ENCODE measurements at regions not wholly inside any gene's neighbourhood (a gene's known extent, or its start where the extent isn't known, plus 50 kb on each side); places are given as distances from the start of the nearest gene placed in this dataset.
A peak's percentile ranks its signal among the peaks of the same experiment; 100 is the strongest.
"Not testable (repeated sequence)": the region's sequence is repeated elsewhere in the genome, so short reads cannot be mapped to it uniquely, and the experiment has no call there.

DNA sequence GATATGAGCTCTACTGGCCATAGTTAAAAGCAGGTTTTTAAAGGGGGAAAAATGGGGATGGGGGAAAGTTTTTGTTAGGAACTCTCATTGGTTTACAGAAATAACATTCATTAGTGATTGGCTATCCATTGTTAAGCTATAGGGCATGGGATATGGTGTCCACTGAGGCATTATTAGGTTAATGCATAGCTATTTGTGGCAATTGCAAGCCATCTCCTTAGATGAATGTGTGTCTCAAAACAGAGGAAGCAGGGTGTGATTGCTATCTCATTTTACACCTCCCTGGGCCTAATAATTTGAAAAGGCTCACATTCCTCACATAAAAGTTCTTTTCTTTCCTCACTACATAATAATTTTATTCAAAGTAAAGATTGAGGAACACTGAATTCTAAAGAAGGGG lies 396.6 kb downstream of the TAFA4 start:
- Histone ChIP-seq H3K9me3 (ENCODE audit: low read length) (no peaks in the 10 kb centered on the region), H3K27me3 (ENCODE audit: control insufficient read depth in 1 of 2, insufficient read depth in 2 of 2, low read length in 2 of 2) (no peaks in the 10 kb centered on the region), H3K27ac (ENCODE audit: low read depth, low read length) (no peak overlapping the region), H3K9ac (ENCODE audit: low read length) (no peak overlapping the region), H3K4me1 (ENCODE audit: insufficient read depth, low read length) (no peaks in the 10 kb centered on the region), H3K4me3 (ENCODE audit: low read depth in 1 of 2, low read length in 2 of 2) (no peak overlapping the region), H3K36me3 (ENCODE audit: insufficient read depth, low read length) (no peaks in the 10 kb centered on the region)

DNA sequence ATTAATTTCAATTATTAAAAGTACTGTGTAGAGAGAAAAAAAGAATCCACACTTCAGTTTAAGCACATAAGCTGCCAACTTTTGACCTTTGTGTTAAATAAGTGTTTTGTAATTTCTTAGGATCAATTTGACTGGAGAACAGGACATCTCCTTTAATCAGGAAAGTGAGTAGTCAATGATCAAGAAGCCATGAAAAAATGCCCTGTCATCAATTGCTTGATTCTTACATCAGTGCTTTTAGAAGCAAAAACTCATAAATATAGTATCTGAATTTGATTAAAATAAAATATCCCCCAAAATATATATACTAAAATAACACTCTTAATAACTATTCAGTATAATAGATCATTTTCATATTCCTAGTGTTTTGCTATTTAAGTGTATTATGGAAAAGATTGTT lies 409.0 kb downstream of the TAFA4 start:
- H3K4me3 ChIP-seq (ENCODE audit: low read depth in 1 of 2, low read length in 2 of 2) = no peak overlapping the region
- no peak overlapping the region for H3K9ac ChIP-seq (ENCODE audit: low read length)
- H3K9me3 ChIP-seq (ENCODE audit: low read length) = no peaks in the 10 kb centered on the region
- no peak overlapping the region for H3K27ac ChIP-seq (ENCODE audit: low read depth, low read length)
- H3K36me3 ChIP-seq (ENCODE audit: insufficient read depth, low read length) = no peaks in the 10 kb centered on the region
- no peaks in the 10 kb centered on the region for H3K4me1 ChIP-seq (ENCODE audit: insufficient read depth, low read length)
- no peaks in the 10 kb centered on the region for H3K27me3 ChIP-seq (ENCODE audit: control insufficient read depth in 1 of 2, insufficient read depth in 2 of 2, low read length in 2 of 2)

DNA sequence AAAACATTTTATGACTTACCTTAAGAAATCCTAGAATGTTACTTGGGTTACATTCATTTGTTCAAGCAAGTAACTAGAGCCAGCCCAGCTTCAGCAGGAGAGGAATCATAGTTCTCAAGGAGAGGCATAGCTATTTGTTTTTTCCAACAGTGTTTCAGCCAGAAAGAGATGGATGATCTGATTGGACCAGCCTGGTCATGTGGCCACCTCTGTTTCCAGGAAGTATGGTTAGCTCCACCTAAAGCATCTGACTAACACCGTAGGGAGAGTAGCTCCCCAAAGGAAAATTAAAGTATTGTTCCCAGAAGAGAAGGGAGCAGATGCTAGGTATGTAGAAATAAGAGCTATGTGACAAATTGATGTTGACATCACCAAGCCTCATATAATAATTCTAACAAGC lies 417.1 kb downstream of the TAFA4 start:
- Histone ChIP-seq H3K9ac (ENCODE audit: low read length) (no peak overlapping the region), H3K27ac (ENCODE audit: low read depth, low read length) (no peak overlapping the region), H3K9me3 (ENCODE audit: low read length) (no peaks in the 10 kb centered on the region), H3K4me1 (ENCODE audit: insufficient read depth, low read length) (no peaks in the 10 kb centered on the region), H3K27me3 (ENCODE audit: control insufficient read depth in 1 of 2, insufficient read depth in 2 of 2, low read length in 2 of 2) (no peaks in the 10 kb centered on the region), H3K36me3 (ENCODE audit: insufficient read depth, low read length) (no peaks in the 10 kb centered on the region), H3K4me3 (ENCODE audit: low read depth in 1 of 2, low read length in 2 of 2) (no peak overlapping the region)

DNA sequence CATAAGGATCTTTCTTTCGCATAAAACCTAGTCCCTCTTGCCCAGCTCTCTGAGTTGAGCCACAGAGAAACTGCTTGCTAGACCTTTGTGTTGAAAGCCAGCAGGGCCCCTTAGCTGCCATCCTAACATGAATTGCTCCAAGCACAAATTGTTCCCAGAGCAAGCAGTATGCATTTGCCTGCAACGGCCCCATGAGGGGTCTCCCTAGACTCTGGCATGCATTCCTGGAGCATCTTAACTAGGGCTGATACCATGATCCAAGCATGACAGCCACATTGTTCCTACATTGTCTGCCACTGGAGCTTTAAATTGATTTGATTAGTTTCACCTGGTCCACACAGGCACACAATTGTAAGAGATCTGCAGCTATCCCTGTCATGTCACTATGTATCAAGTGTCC lies 428.1 kb downstream of the TAFA4 start:
- no peaks in the 10 kb centered on the region for H3K27me3 ChIP-seq (ENCODE audit: control insufficient read depth in 1 of 2, insufficient read depth in 2 of 2, low read length in 2 of 2)
- no peak overlapping the region for H3K4me3 ChIP-seq (ENCODE audit: low read depth in 1 of 2, low read length in 2 of 2)
- H3K36me3 ChIP-seq (ENCODE audit: insufficient read depth, low read length) = no peaks in the 10 kb centered on the region
- no peak overlapping the region for H3K9ac ChIP-seq (ENCODE audit: low read length)
- H3K27ac ChIP-seq (ENCODE audit: low read depth, low read length) = no peak overlapping the region
- H3K9me3 ChIP-seq (ENCODE audit: low read length) = no peaks in the 10 kb centered on the region
- H3K4me1 ChIP-seq (ENCODE audit: insufficient read depth, low read length) = no peaks in the 10 kb centered on the region

DNA sequence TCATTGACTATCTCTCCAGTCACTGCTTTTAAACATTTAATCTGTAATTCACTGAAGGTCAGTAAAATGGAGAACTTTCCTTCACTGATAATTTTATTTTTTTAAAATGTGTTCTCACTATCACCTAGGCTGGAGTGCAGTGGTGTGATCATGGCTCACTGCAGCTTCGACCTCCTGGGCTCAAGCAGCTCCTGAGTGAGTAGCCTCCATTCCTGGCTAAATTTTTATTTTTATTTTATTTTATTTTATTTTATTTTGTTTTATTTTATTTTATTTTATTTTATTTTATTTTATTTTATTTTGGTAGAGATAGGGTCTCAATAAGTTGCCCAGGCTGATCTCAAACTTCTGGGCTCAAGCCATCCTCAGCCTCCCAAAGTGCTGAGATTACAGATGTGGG lies 446.5 kb downstream of the TAFA4 start:
- H3K27ac ChIP-seq (ENCODE audit: low read depth, low read length); H3K36me3 ChIP-seq (ENCODE audit: insufficient read depth, low read length); H3K9me3 ChIP-seq (ENCODE audit: low read length); H3K27me3 ChIP-seq (ENCODE audit: control insufficient read depth in 1 of 2, insufficient read depth in 2 of 2, low read length in 2 of 2); H3K9ac ChIP-seq (ENCODE audit: low read length); H3K4me3 ChIP-seq (ENCODE audit: low read depth in 1 of 2, low read length in 2 of 2): not testable (repeated sequence)
- peaks cover 16% of the 10 kb centered on the region for H3K4me1 ChIP-seq (ENCODE audit: insufficient read depth, low read length)

DNA sequence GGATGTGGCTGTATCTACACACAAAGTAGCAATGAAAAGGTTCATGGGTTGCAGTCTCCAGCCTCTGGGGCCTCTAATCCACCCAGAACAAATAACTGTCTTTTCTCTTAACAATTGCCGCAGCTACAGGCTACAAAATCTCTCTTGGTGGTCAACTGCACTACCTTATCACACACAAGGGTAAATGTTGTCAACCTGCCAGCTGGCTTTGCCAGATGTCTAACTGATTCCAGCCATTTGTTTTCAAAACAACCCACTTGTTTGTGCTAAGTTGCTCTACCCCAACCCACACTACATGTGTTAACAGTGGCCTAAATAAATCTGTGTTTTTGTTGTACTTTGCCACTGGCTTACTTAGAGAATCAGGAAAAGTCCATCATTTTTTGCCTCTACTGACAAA lies 447.3 kb downstream of the TAFA4 start:
- H3K9ac ChIP-seq (ENCODE audit: low read length) = no peak overlapping the region
- no peaks in the 10 kb centered on the region for H3K9me3 ChIP-seq (ENCODE audit: low read length)
- no peaks in the 10 kb centered on the region for H3K36me3 ChIP-seq (ENCODE audit: insufficient read depth, low read length)
- H3K4me1 ChIP-seq (ENCODE audit: insufficient read depth, low read length) = peaks cover 16% of the 10 kb centered on the region
- no peak overlapping the region for H3K4me3 ChIP-seq (ENCODE audit: low read depth in 1 of 2, low read length in 2 of 2)
- no peak overlapping the region for H3K27ac ChIP-seq (ENCODE audit: low read depth, low read length)
- no peaks in the 10 kb centered on the region for H3K27me3 ChIP-seq (ENCODE audit: control insufficient read depth in 1 of 2, insufficient read depth in 2 of 2, low read length in 2 of 2)

DNA sequence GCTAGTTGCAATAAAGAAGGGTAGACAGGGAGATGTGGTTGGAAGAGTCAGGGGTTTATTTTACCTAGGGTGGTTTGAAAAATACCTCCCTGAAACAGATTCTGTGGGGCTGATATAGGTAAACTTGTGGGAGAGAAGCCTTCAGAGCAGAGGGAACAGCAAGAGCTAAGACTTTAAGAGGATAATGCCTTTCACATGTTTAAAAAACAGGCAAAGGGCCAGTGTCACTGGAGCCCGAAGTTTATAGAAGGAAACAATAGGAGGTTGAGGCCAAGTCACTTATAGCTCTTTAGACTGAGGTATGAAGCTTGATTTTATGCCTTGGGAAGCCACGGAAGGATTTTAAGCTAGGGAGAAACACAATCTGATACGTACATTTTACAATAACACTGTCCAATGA lies 448.7 kb downstream of the TAFA4 start:
- Histone ChIP-seq H3K27me3 (ENCODE audit: control insufficient read depth in 1 of 2, insufficient read depth in 2 of 2, low read length in 2 of 2) (no peaks in the 10 kb centered on the region), H3K36me3 (ENCODE audit: insufficient read depth, low read length) (no peaks in the 10 kb centered on the region), H3K9ac (ENCODE audit: low read length) (no peak overlapping the region), H3K27ac (ENCODE audit: low read depth, low read length) (no peak overlapping the region), H3K9me3 (ENCODE audit: low read length) (no peaks in the 10 kb centered on the region), H3K4me3 (ENCODE audit: low read depth in 1 of 2, low read length in 2 of 2) (no peak overlapping the region), H3K4me1 (ENCODE audit: insufficient read depth, low read length) (peaks cover 16% of the 10 kb centered on the region)

DNA sequence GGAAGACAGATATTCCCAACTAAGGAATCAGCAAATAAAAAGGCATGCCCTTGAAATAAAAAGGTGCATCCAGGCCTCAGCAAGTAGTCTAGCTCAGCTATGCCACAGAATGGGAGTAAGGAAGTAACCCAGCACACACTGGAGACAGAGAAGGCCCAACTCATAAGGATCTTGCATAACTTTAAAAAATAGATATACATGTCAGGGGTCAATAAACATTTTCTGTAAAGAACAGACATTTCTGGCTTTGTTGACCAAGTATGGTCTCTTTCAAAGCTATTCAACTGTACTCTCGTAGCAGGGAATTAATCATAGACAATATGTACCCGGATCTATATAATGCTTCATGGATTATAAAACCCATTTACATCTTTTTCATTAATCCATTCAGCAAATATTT lies 449.3 kb downstream of the TAFA4 start:
- no peak overlapping the region for H3K9ac ChIP-seq (ENCODE audit: low read length)

DNA sequence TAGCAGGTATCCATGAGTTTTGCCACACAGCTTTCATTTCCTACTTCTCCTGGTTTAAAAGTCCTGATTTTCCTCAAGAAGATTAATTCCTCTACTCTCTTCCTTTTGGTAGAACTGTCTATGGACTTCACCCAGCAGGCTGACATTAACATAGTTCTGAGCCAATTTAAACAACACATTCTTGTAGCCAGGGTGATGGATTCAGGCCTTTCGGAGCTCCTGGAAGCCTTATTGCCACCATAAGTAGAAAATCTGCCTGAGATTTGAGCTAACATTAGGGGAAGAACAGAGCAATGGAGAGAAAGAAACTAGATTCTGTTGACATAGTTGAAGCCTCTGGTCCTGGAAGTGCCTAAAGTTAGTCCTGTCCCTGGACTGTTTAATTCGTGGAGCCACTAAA lies 449.8 kb downstream of the TAFA4 start:
- H3K36me3 ChIP-seq (ENCODE audit: insufficient read depth, low read length) = no peaks in the 10 kb centered on the region
- H3K4me1 ChIP-seq (ENCODE audit: insufficient read depth, low read length) = peaks cover 16% of the 10 kb centered on the region
- peak overlapping the region; percentile 36 for H3K27ac ChIP-seq (ENCODE audit: low read depth, low read length)
- no peak overlapping the region for H3K9ac ChIP-seq (ENCODE audit: low read length)
- no peaks in the 10 kb centered on the region for H3K9me3 ChIP-seq (ENCODE audit: low read length)
- H3K4me3 ChIP-seq (ENCODE audit: low read depth in 1 of 2, low read length in 2 of 2) = no peak overlapping the region
- no peaks in the 10 kb centered on the region for H3K27me3 ChIP-seq (ENCODE audit: control insufficient read depth in 1 of 2, insufficient read depth in 2 of 2, low read length in 2 of 2)

More for the DNA sequence above, 449.3 kb downstream of the TAFA4 start:
- Histone ChIP-seq H3K36me3 (ENCODE audit: insufficient read depth, low read length) (no peaks in the 10 kb centered on the region), H3K27me3 (ENCODE audit: control insufficient read depth in 1 of 2, insufficient read depth in 2 of 2, low read length in 2 of 2) (no peaks in the 10 kb centered on the region), H3K9me3 (ENCODE audit: low read length) (no peaks in the 10 kb centered on the region), H3K4me1 (ENCODE audit: insufficient read depth, low read length) (peaks cover 16% of the 10 kb centered on the region), H3K27ac (ENCODE audit: low read depth, low read length) (peak overlapping the region; percentile 36), H3K4me3 (ENCODE audit: low read depth in 1 of 2, low read length in 2 of 2) (no peak overlapping the region)

DNA sequence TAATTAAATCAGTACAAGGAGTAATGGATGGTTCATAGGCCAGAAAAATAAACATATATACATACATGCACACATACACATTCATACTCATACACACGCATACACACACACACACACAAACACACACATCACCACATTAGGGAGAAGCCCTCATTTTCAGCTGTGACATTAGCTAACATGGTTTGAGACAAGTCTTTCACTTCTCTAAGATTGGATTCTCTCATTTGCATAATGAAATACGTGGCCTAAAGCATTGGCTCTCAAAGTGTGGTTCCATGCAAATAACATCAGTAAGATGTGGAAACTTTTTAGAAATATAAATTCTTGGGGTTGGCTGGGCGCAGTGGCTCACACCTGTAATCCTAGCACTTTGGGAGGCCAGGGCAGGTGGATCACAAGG lies 452.6 kb downstream of the TAFA4 start:
- H3K4me3 ChIP-seq (ENCODE audit: low read depth in 1 of 2, low read length in 2 of 2) = no peak overlapping the region
- H3K27me3 ChIP-seq (ENCODE audit: control insufficient read depth in 1 of 2, insufficient read depth in 2 of 2, low read length in 2 of 2) = no peaks in the 10 kb centered on the region
- H3K9me3 ChIP-seq (ENCODE audit: low read length) = no peaks in the 10 kb centered on the region
- H3K9ac ChIP-seq (ENCODE audit: low read length) = no peak overlapping the region
- no peak overlapping the region for H3K27ac ChIP-seq (ENCODE audit: low read depth, low read length)
- peaks cover 16% of the 10 kb centered on the region for H3K4me1 ChIP-seq (ENCODE audit: insufficient read depth, low read length)
- H3K36me3 ChIP-seq (ENCODE audit: insufficient read depth, low read length) = no peaks in the 10 kb centered on the region

DNA sequence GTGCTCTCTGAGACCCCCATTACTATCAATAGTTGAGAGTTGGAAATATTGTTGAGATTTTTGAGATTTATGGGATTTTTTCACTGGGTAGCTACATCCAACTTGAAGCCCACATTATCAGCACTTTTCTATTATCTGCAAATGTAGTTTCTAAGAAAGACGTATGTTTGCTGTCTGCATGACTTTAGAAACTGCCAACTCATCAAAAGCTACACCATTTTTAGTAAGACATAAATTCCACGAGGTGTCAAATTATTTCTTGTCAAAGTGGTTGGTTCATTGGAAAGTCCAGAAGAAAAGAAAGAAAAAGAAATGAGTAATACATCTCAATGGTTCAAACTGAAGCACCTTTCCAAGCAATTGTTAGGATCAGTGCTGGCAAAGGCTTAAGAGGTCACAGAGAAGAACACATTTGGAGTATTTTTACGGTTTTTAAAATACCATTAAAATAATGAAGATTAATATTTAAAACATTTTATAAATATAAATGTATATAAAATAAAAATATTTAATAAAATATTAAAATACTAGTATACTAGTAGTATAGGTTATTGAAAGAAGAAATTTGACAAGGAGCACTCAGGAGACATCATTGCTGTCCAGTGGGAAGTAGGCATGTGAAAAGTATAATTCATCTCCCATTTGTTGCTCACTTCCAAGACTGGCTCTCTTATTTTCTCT lies 463.5 kb downstream of the TAFA4 start:
- peaks cover 10% of the 10 kb centered on the region for H3K4me1 ChIP-seq (ENCODE audit: insufficient read depth, low read length)
- H3K9ac ChIP-seq (ENCODE audit: low read length) = no peak overlapping the region
- H3K27me3 ChIP-seq (ENCODE audit: control insufficient read depth in 1 of 2, insufficient read depth in 2 of 2, low read length in 2 of 2) = no peaks in the 10 kb centered on the region
- no peaks in the 10 kb centered on the region for H3K36me3 ChIP-seq (ENCODE audit: insufficient read depth, low read length)
- no peak overlapping the region for H3K4me3 ChIP-seq (ENCODE audit: low read depth in 1 of 2, low read length in 2 of 2)
- no peak overlapping the region for H3K27ac ChIP-seq (ENCODE audit: low read depth, low read length)
- H3K9me3 ChIP-seq (ENCODE audit: low read length) = no peaks in the 10 kb centered on the region

DNA sequence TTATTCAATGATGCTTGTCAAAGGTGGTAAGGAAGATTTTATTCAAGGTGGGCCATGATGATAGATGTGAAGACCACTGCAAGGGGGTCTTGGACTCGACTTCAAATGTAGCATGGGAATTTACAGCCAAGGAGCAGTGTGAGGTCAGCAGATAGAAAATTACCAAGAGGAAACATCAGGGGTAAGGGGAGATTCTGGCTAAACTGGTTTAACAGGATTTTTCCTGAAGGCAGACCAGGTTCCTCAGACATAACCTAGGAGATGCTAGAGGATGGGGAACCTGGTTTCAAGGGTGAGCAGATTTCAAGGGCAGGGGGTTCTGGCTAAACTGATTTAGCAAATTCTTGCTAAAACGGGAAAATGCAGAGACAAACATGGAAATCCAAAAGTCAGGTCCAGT lies 464.9 kb downstream of the TAFA4 start:
- H3K27ac ChIP-seq (ENCODE audit: low read depth, low read length) = no peak overlapping the region
- H3K27me3 ChIP-seq (ENCODE audit: control insufficient read depth in 1 of 2, insufficient read depth in 2 of 2, low read length in 2 of 2) = no peaks in the 10 kb centered on the region
- no peaks in the 10 kb centered on the region for H3K9me3 ChIP-seq (ENCODE audit: low read length)
- H3K36me3 ChIP-seq (ENCODE audit: insufficient read depth, low read length) = no peaks in the 10 kb centered on the region
- no peak overlapping the region for H3K4me3 ChIP-seq (ENCODE audit: low read depth in 1 of 2, low read length in 2 of 2)
- peaks cover 7% of the 10 kb centered on the region for H3K4me1 ChIP-seq (ENCODE audit: insufficient read depth, low read length)
- no peak overlapping the region for H3K9ac ChIP-seq (ENCODE audit: low read length)
